ENCODE measurements at regions not wholly inside any gene's neighbourhood (a gene's known extent, or its start where the extent isn't known, plus 50 kb on each side); places are given as distances from the start of the nearest gene placed in this dataset.

GRCh38 chr2:122236152-122236874 lies 480.9 kb downstream of the TSN start:
- DNase-seq (ENCODE audit: low spot score): no peak

GRCh38 chr2:122236925-122237324 lies 481.5 kb downstream of the TSN start:
- no peak for DNase-seq (ENCODE audit: low spot score)

GRCh38 chr2:122237450-122237849 lies 482.0 kb downstream of the TSN start:
- no peak for DNase-seq (ENCODE audit: low spot score)

- no peak for DNase-seq (ENCODE audit: low spot score)
Measured at GRCh38 chr2:122238006-122238559, 482.6 kb downstream of the TSN start.

- DNase-seq (ENCODE audit: low spot score): no peak
Measured at GRCh38 chr2:122239440-122239839, 484.0 kb downstream of the TSN start.

- DNase-seq (ENCODE audit: low spot score): no peak
Measured at GRCh38 chr2:122244598-122245229, 489.3 kb downstream of the TSN start.

- no peak for DNase-seq (ENCODE audit: low spot score)
Measured at GRCh38 chr2:122249673-122250072, 494.2 kb downstream of the TSN start.

GRCh38 chr2:122251158-122251557 lies 495.7 kb downstream of the TSN start:
- no peak for DNase-seq (ENCODE audit: low spot score)

- DNase-seq (ENCODE audit: low spot score): no peak
Measured at GRCh38 chr2:122251566-122251965, 496.1 kb downstream of the TSN start.

GRCh38 chr2:122255924-122256323 lies 500.5 kb downstream of the TSN start:
- peak; percentile 11 for DNase-seq (ENCODE audit: low spot score)

GRCh38 chr2:122261911-122262310 lies 506.5 kb downstream of the TSN start:
- DNase-seq (ENCODE audit: low spot score): no peak

GRCh38 chr2:122263746-122264145 lies 508.3 kb downstream of the TSN start:
- DNase-seq (ENCODE audit: low spot score): no peak

- no peak for DNase-seq (ENCODE audit: low spot score)
Measured at GRCh38 chr2:122266636-122267035, 511.2 kb downstream of the TSN start.

GRCh38 chr2:122267947-122268346 lies 512.5 kb downstream of the TSN start:
- DNase-seq (ENCODE audit: low spot score): no peak

GRCh38 chr2:122273785-122274419 lies 518.5 kb downstream of the TSN start:
- DNase-seq (ENCODE audit: low spot score): no peak

GRCh38 chr2:122277956-122278355 lies 522.5 kb downstream of the TSN start:
- DNase-seq (ENCODE audit: low spot score): no peak

- DNase-seq (ENCODE audit: low spot score): peak; percentile 7
Measured at GRCh38 chr2:122300758-122301157, 545.3 kb downstream of the TSN start.

GRCh38 chr2:122307763-122308162 lies 552.3 kb downstream of the TSN start:
- DNase-seq (ENCODE audit: low spot score): no peak

- no peak for DNase-seq (ENCODE audit: low spot score)
Measured at GRCh38 chr2:122315306-122315705, 559.9 kb downstream of the TSN start.

GRCh38 chr2:122319539-122320132 lies 564.2 kb downstream of the TSN start:
- DNase-seq (ENCODE audit: low spot score): no peak

GRCh38 chr2:122322815-122323214 lies 567.4 kb downstream of the TSN start:
- no peak for DNase-seq (ENCODE audit: low spot score)

GRCh38 chr2:122323927-122324326 lies 568.5 kb downstream of the TSN start:
- DNase-seq (ENCODE audit: low spot score): no peak

GRCh38 chr2:122326471-122326870 lies 571.0 kb downstream of the TSN start:
- no peak for DNase-seq (ENCODE audit: low spot score)
